ENCODE measurements at regions not wholly inside any gene's neighbourhood (a gene's known extent, or its start where the extent isn't known, plus 50 kb on each side); places are given as distances from the start of the nearest gene placed in this dataset.

- no peak for TF ChIP-seq EZH2 (IDR thresholded peaks at IDR 0.05; ENCODE audit: borderline replicate concordance, low read depth, low read length, poor library complexity, severe bottlenecking)
- TF ChIP-seq, protein P1, sequence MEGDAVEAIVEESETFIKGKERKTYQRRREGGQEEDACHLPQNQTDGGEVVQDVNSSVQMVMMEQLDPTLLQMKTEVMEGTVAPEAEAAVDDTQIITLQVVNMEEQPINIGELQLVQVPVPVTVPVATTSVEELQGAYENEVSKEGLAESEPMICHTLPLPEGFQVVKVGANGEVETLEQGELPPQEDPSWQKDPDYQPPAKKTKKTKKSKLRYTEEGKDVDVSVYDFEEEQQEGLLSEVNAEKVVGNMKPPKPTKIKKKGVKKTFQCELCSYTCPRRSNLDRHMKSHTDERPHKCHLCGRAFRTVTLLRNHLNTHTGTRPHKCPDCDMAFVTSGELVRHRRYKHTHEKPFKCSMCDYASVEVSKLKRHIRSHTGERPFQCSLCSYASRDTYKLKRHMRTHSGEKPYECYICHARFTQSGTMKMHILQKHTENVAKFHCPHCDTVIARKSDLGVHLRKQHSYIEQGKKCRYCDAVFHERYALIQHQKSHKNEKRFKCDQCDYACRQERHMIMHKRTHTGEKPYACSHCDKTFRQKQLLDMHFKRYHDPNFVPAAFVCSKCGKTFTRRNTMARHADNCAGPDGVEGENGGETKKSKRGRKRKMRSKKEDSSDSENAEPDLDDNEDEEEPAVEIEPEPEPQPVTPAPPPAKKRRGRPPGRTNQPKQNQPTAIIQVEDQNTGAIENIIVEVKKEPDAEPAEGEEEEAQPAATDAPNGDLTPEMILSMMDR (conservative IDR thresholded peaks at IDR 0.05; ENCODE audit: low read depth, low read length), result no peak
Observed at GRCh38 chr5:20446121-20446520, 458.1 kb upstream of the CDH18 start.

All from A673 (cell line).